H1 (cell line): ENCODE measurements at regions not wholly inside any gene's neighbourhood (a gene's known extent, or its start where the extent isn't known, plus 50 kb on each side); places are given as distances from the start of the nearest gene placed in this dataset.

Experiments
- ATF3 ChIP-seq: IDR thresholded peaks from 2 replicates; pipeline ENCODE4 v1.6.1; 2011; ENCODE audit warnings: low read depth, mild to moderate bottlenecking, low read length; ENCODE audit not compliant: insufficient read depth
- KDM1A ChIP-seq: fragments of 200-600, 300-600 bp; sonication (generic); IDR thresholded peaks from 2 replicates; pipeline ENCODE4 v1.7.1; 2016; ENCODE audit warnings: mild to moderate bottlenecking, low read length, borderline replicate concordance
- RBBP5 ChIP-seq: IDR thresholded peaks from 2 replicates; pipeline ENCODE4 v1.7.1; 2012; ENCODE audit warnings: low read depth, mild to moderate bottlenecking, inconsistent platforms, low read length, moderate library complexity, borderline replicate concordance
- RNF2 ChIP-seq: fragments of 200-900, 300-1000 bp; sonication (generic); IDR thresholded peaks from 2 replicates; pipeline ENCODE4 v1.7.1; 2016; ENCODE audit warnings: borderline replicate concordance, low read depth, mild to moderate bottlenecking, antibody characterized with exemption, low read length; ENCODE audit not compliant: poor library complexity, severe bottlenecking; ENCODE audit errors: missing control alignments

- TF ChIP-seq ATF3 (no peak), RNF2 (no peak), RBBP5 (no peak), KDM1A (no peak)
Observed at GRCh38 chr2:234411793-234412192, 85.1 kb downstream of the ARL4C start (continued).
